Hematopoietic multipotent progenitor cell treated with erythropoietin and hydrocortisone succinate and interleukin-3 and kit ligand, for 4 days (in vitro differentiated cells): ENCODE measurements at regions not wholly inside any gene's neighbourhood (a gene's known extent, or its start where the extent isn't known, plus 50 kb on each side); places are given as distances from the start of the nearest gene placed in this dataset.

Experiments
- DNase-seq: peaks from one replicate; pipeline ENCODE4 v3.0.0-alpha.2; 2015

- no peak for DNase-seq
Observed at GRCh38 chr2:118658596-118659198, 188.8 kb downstream of the EN1 start.

- DNase-seq = no peak
Observed at GRCh38 chr2:118657466-118657865, 190.0 kb downstream of the EN1 start.

- no peak for DNase-seq
Observed at GRCh38 chr2:118654945-118655344, 192.5 kb downstream of the EN1 start.

GRCh38 chr2:118650327-118650726 is 197.1 kb downstream of the EN1 start:
- no peak for DNase-seq

GRCh38 chr2:118645876-118646275 is 201.6 kb downstream of the EN1 start:
- DNase-seq = no peak

GRCh38 chr2:118644190-118644589 is 203.3 kb downstream of the EN1 start:
- DNase-seq = no peak

- DNase-seq = no peak
Observed at GRCh38 chr2:118643294-118643693, 204.2 kb downstream of the EN1 start.

GRCh38 chr2:118642501-118642900 is 204.9 kb downstream of the EN1 start:
- no peak for DNase-seq

GRCh38 chr2:118641711-118642110 is 205.7 kb downstream of the EN1 start:
- no peak for DNase-seq

- no peak for DNase-seq
Observed at GRCh38 chr2:118639371-118639770, 208.1 kb downstream of the EN1 start.

- no peak for DNase-seq
Observed at GRCh38 chr2:118638453-118638852, 209.0 kb downstream of the EN1 start.

GRCh38 chr2:118635891-118636290 is 211.6 kb downstream of the EN1 start:
- no peak for DNase-seq

- no peak for DNase-seq
Observed at GRCh38 chr2:118634876-118635275, 212.6 kb downstream of the EN1 start.

- no peak for DNase-seq
Observed at GRCh38 chr2:118633371-118634018, 214.0 kb downstream of the EN1 start.

GRCh38 chr2:118632921-118633320 is 214.5 kb downstream of the EN1 start:
- no peak for DNase-seq

GRCh38 chr2:118627156-118627555 is 220.3 kb downstream of the EN1 start:
- no peak for DNase-seq

- DNase-seq = no peak
Observed at GRCh38 chr2:118622913-118623312, 224.5 kb downstream of the EN1 start.

GRCh38 chr2:118622108-118622507 is 225.3 kb downstream of the EN1 start:
- DNase-seq = no peak

- no peak for DNase-seq
Observed at GRCh38 chr2:118618279-118618678, 229.2 kb downstream of the EN1 start.

GRCh38 chr2:118616432-118616831 is 231.0 kb downstream of the EN1 start:
- no peak for DNase-seq

GRCh38 chr2:118614841-118615271 is 232.6 kb downstream of the EN1 start:
- no peak for DNase-seq

GRCh38 chr2:118613737-118614136 is 233.7 kb downstream of the EN1 start:
- no peak for DNase-seq

GRCh38 chr2:118611691-118612090 is 235.8 kb downstream of the EN1 start:
- DNase-seq = no peak

- DNase-seq = no peak
Observed at GRCh38 chr2:118609138-118609537, 238.3 kb downstream of the EN1 start.

- DNase-seq = no peak
Observed at GRCh38 chr2:118607641-118608040, 239.8 kb downstream of the EN1 start.
